K562 (cell line): ENCODE measurements at regions not wholly inside any gene's neighbourhood (a gene's known extent, or its start where the extent isn't known, plus 50 kb on each side); places are given as distances from the start of the nearest gene placed in this dataset.

Source experiments
- STAT6 ChIP-seq: sonication (generic); formaldehyde crosslinking; IDR thresholded peaks from 2 replicates; pipeline ENCODE4 v1.8.1; 2023; ENCODE audit warnings: mild to moderate bottlenecking, missing genetic modification reagents
- ZBTB12 ChIP-seq: fragments of 250-450 bp; sonication (Bioruptor Pico); IDR thresholded peaks from 2 replicates; pipeline ENCODE4 v1.4.0; 2020
- ZNF407 ChIP-seq: fragments of 450-650 bp; IDR thresholded peaks from 2 replicates; pipeline ENCODE4 v1.6.1; 2016; ENCODE audit warnings: low read depth
- ZNF76 ChIP-seq: fragments of 250-450 bp; sonication (Bioruptor Pico); IDR thresholded peaks from 2 replicates; pipeline ENCODE4 v1.4.0; 2020; ENCODE audit warnings: mild to moderate bottlenecking, moderate library complexity, borderline replicate concordance

GRCh38 chr5:106814961-106815360 is 855.8 kb downstream of the EFNA5 start (continued):
- no peak for TF ChIP-seq ZNF407
- TF ChIP-seq ZBTB12 (CRISPR knock-in tag): no peak
- no peak for TF ChIP-seq STAT6 (CRISPR knock-in tag)
- no peak for TF ChIP-seq ZNF76 (CRISPR knock-in tag)
